ENCODE measurements at regions not wholly inside any gene's neighbourhood (a gene's known extent, or its start where the extent isn't known, plus 50 kb on each side); places are given as distances from the start of the nearest gene placed in this dataset.

- Histone ChIP-seq H3K9ac (replicated peaks in 1 of 4; ENCODE audit: extremely low read depth in 1 of 4, low read depth in 3 of 4, low read length in 3 of 4) (no peak overlapping the region), H3K4me1 (replicated peaks in 1 of 4; ENCODE audit: control insufficient read depth in 3 of 4, insufficient read depth in 4 of 4, low read length in 3 of 4) (no peaks in the 10 kb centered on the region), H3K4me3 (ENCODE audit: extremely low read depth in 1 of 4, insufficient read depth in 2 of 4, low read depth in 3 of 4, low read length in 4 of 4) (no peak overlapping the region), H3K9me3 (ENCODE audit: insufficient read depth in 2 of 2, low read depth in 1 of 2, low read length in 1 of 2) (peaks cover 20 to 23% of the 10 kb centered on the region in 2 experiments), H2BK20ac (ENCODE audit: low read length) (no peak overlapping the region), H3K14ac (ENCODE audit: insufficient read length) (no peak overlapping the region), H3K27ac (ENCODE audit: low read depth, low read length) (no peak overlapping the region), H4K91ac (replicated peaks; ENCODE audit: insufficient read length, low read length) (no peak overlapping the region), H3K18ac (ENCODE audit: extremely low read depth, low read length) (no peak overlapping the region), H2BK12ac (ENCODE audit: low read depth, low read length) (no peak overlapping the region), H4K8ac (ENCODE audit: extremely low read depth, insufficient read depth, low read length) (no peak overlapping the region), H2BK120ac (replicated peaks; ENCODE audit: low read depth, low read length) (no peak overlapping the region), H3K4ac (replicated peaks; ENCODE audit: insufficient read length, low read depth, low read length) (no peak overlapping the region), H3K56ac (replicated peaks; ENCODE audit: insufficient read length, low read depth, low read length) (no peak overlapping the region), H2AK5ac (ENCODE audit: low read depth, low read length) (no peak overlapping the region), H3K79me1 (ENCODE audit: low read depth, low read length) (no peaks in the 10 kb centered on the region), H3K23ac (ENCODE audit: insufficient read length) (no peak overlapping the region), H2BK5ac (ENCODE audit: low read depth, low read length) (no peak overlapping the region), H3K4me2 (ENCODE audit: insufficient read depth in 1 of 2, low read depth in 2 of 2, low read length in 2 of 2) (no peak overlapping the region), H3K23me2 (ENCODE audit: low read depth, low read length) (no peaks in the 10 kb centered on the region; the same call in 1 of the 2 replicates), H3K79me2 (ENCODE audit: control insufficient read depth in 1 of 2, insufficient read depth in 2 of 2, low read length in 2 of 2) (no peaks in the 10 kb centered on the region), H2AFZ (ENCODE audit: low read length) (no peak overlapping the region), H3K36me3 (ENCODE audit: control insufficient read depth in 2 of 4, insufficient read depth in 4 of 4, low read length in 3 of 4) (no peaks in the 10 kb centered on the region; a peak in 1 of 8 replicates), H4K5ac (ENCODE audit: insufficient read length, low read depth, low read length) (no peak overlapping the region), H4K20me1 (replicated peaks in 1 of 2; ENCODE audit: control insufficient read depth in 1 of 2, insufficient read depth in 2 of 2, low read length in 2 of 2) (no peaks in the 10 kb centered on the region), H3K27me3 (replicated peaks in 1 of 4; ENCODE audit: control insufficient read depth in 3 of 4, extremely low read depth in 1 of 4, insufficient read depth in 3 of 4, low read length in 3 of 4) (no peaks in the 10 kb centered on the region), H2BK15ac (ENCODE audit: low read length) (no peak overlapping the region)
- 89% methylated on average over 7 of the region's 7 CpGs; no CpG with 5 or more reads in 1 of the 2 experiments for WGBS, 2 experiments (ENCODE audit: extremely low coverage in 1 of 2, insufficient coverage in 1 of 2, insufficient read length in 1 of 2, insufficient replicate concordance in 2 of 2, low coverage in 1 of 2, low lambda C conversion rate in 2 of 2, missing lambda C conversion rate in 1 of 2)
- ChIA-PET CTCF (ENCODE audit: partially characterized antibody) (no interaction called here), POLR2A (ENCODE audit: partially characterized antibody) (no interaction called here)
- DNase-seq (ENCODE audit: low read depth in 1 of 2, low spot score in 2 of 2) (no peak), FAIRE-seq (no peak)
- TF ChIP-seq NANOG (IDR thresholded peaks at IDR 0.05; ENCODE audit: insufficient read depth, low read depth, low read length, poor library complexity, severe bottlenecking): no peak
- no peak for TF ChIP-seq HDAC6 (IDR thresholded peaks at IDR 0.05; ENCODE audit: low read depth, low read length)
- TF ChIP-seq CBX5 (IDR thresholded peaks at IDR 0.05; ENCODE audit: low read depth, low read length): no peak
- TF ChIP-seq ZNF274 (IDR thresholded peaks at IDR 0.05; ENCODE audit: borderline replicate concordance, extremely low read depth, low read length): no peak
- TF ChIP-seq CTBP2 (IDR thresholded peaks at IDR 0.05; ENCODE audit: borderline replicate concordance, insufficient read depth, insufficient read length, low read length): no peak
- no peak for TF ChIP-seq TAF1 (IDR thresholded peaks at IDR 0.05; ENCODE audit: low read depth, low read length)
Measured at GRCh38 chr6:25137480-25137879, 141.7 kb upstream of the CARMIL1 start.

All from H1 (cell line).